BJ (cell line): ENCODE measurements at regions not wholly inside any gene's neighbourhood (a gene's known extent, or its start where the extent isn't known, plus 50 kb on each side); places are given as distances from the start of the nearest gene placed in this dataset.

ENCODE experiments used
- CTCF ChIA-PET: fragments of 350-600 bp; formaldehyde crosslinking; extraction: SDS; loops from one replicate; lab custom pipeline; 2021; ENCODE audit warnings: antibody characterized with exemption, inconsistent platforms; lab: Yijun Ruan, JAX
- POLR2A ChIA-PET: fragments of 300-600 bp; sonication (Branson Sonifier 250); formaldehyde crosslinking; extraction: SDS; loops from one replicate; lab custom pipeline; 2021; ENCODE audit warnings: antibody characterized with exemption; lab: Charles Lee
- DNase-seq: peaks from one replicate; pipeline ENCODE4 v3.0.0-alpha.2; 2011; ENCODE audit warnings: low read depth
- H3K27me3 ChIP-seq: 2 replicates; pipeline ENCODE4 v1.6.0; 2011; ENCODE audit warnings: low read length; ENCODE audit not compliant: control insufficient read depth, insufficient read depth
- H3K36me3 ChIP-seq: 2 replicates; pipeline ENCODE4 v1.5.1; 2011; ENCODE audit warnings: low read length; ENCODE audit not compliant: control insufficient read depth, insufficient read depth
- H3K4me3 ChIP-seq: 2 replicates; pipeline ENCODE4 v1.5.1; 2011; ENCODE audit warnings: low read depth, mild to moderate bottlenecking, control low read depth, low read length
- TF ChIP-seq, protein P1 (sequence below): IDR thresholded peaks from 2 replicates; pipeline ENCODE4 v1.5.1; 2011; ENCODE audit warnings: low read depth, mild to moderate bottlenecking, control low read depth, inconsistent platforms, low read length, moderate library complexity; ENCODE audit not compliant: insufficient read depth

GRCh38 chr11:42093541-42093940 is 634.1 kb upstream of the LRRC4C start:
- no peak overlapping the region for H3K4me3 ChIP-seq
- TF ChIP-seq, protein P1, sequence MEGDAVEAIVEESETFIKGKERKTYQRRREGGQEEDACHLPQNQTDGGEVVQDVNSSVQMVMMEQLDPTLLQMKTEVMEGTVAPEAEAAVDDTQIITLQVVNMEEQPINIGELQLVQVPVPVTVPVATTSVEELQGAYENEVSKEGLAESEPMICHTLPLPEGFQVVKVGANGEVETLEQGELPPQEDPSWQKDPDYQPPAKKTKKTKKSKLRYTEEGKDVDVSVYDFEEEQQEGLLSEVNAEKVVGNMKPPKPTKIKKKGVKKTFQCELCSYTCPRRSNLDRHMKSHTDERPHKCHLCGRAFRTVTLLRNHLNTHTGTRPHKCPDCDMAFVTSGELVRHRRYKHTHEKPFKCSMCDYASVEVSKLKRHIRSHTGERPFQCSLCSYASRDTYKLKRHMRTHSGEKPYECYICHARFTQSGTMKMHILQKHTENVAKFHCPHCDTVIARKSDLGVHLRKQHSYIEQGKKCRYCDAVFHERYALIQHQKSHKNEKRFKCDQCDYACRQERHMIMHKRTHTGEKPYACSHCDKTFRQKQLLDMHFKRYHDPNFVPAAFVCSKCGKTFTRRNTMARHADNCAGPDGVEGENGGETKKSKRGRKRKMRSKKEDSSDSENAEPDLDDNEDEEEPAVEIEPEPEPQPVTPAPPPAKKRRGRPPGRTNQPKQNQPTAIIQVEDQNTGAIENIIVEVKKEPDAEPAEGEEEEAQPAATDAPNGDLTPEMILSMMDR = no peak
- H3K36me3 ChIP-seq = no peaks in the 10 kb centered on the region
- POLR2A ChIA-PET = no interaction called here
- CTCF ChIA-PET = no interaction called here
- DNase-seq = no peak
- no peaks in the 10 kb centered on the region; the same call in 1 of the 2 replicates for H3K27me3 ChIP-seq

GRCh38 chr11:42098075-42098474 is 638.6 kb upstream of the LRRC4C start:
- no peaks in the 10 kb centered on the region for H3K27me3 ChIP-seq
- DNase-seq = no peak
- TF ChIP-seq, protein P1 = no peak
- H3K4me3 ChIP-seq = no peak overlapping the region
- CTCF ChIA-PET = no interaction called here
- POLR2A ChIA-PET = no interaction called here
- no peaks in the 10 kb centered on the region for H3K36me3 ChIP-seq

DNA sequence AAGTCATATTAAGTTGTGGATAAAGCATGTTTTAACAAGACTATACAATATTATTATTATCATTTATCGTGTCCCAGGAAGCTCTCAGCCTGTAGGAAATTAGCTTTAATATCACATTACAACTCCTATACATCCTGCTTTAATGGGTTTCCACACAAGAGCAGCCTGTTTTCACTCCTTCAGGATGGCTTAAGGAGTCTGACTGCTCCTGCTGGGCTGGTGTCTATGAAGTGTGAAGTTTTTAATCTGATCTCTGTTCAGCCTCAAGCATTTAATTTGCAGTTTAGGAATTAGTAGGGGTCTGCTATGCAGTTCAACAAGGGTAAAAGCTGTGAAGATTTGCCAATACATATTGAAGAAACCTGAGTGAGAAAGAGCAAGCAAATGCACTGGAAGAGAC is 653.4 kb upstream of the LRRC4C start:
- no peak overlapping the region for H3K4me3 ChIP-seq
- H3K36me3 ChIP-seq = no peaks in the 10 kb centered on the region
- no peaks in the 10 kb centered on the region for H3K27me3 ChIP-seq
- POLR2A ChIA-PET = no interaction called here
- CTCF ChIA-PET = interaction anchor here (1.4 kb wide), 1 partner anchor 10 kb away, joined by 3 read pairs; no protein-coding TSS in a partner anchor
- no peak for DNase-seq
- TF ChIP-seq, protein P1 = no peak

GRCh38 chr11:42114927-42115326 is 655.5 kb upstream of the LRRC4C start:
- CTCF ChIA-PET = no interaction called here
- POLR2A ChIA-PET = no interaction called here
- no peak for DNase-seq

DNA sequence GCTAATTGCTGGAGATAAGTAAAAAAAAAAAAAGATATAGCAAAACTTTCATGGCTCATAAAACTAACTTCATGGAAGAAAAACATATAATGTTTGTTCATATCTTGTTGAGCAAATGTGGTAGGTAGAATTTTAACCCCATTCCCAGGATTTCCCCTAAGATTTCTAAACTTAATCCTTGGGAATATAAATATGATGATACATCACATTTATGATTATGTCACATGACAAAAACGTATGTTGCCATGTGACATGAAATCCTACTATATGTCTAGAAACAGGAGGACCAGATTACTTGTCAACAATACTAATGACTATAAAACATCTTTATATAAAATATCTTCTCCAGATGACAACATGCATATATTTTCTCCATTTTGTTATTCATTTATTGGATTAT is 679.0 kb upstream of the LRRC4C start:
- ChIA-PET POLR2A (no interaction called here), CTCF (no interaction called here)
- Histone ChIP-seq H3K36me3 (no peaks in the 10 kb centered on the region), H3K27me3 (no peaks in the 10 kb centered on the region), H3K4me3 (no peak overlapping the region)
- TF ChIP-seq, protein P1 = no peak
- no peak for DNase-seq

More at GRCh38 chr11:42114927-42115326, 655.5 kb upstream of the LRRC4C start:
- TF ChIP-seq, protein P1 = no peak
- Histone ChIP-seq H3K36me3 (no peaks in the 10 kb centered on the region), H3K4me3 (no peak overlapping the region), H3K27me3 (no peaks in the 10 kb centered on the region)
